GM12872 (cell line): ENCODE measurements at regions not wholly inside any gene's neighbourhood (a gene's known extent, or its start where the extent isn't known, plus 50 kb on each side); places are given as distances from the start of the nearest gene placed in this dataset.

Source experiments
- TF ChIP-seq, protein P1 (sequence below): IDR thresholded peaks from 3 replicates; pipeline ENCODE4 v1.5.1; 2011; ENCODE audit warnings: low read depth, mild to moderate bottlenecking, low read length, moderate library complexity; ENCODE audit not compliant: insufficient read depth

DNA sequence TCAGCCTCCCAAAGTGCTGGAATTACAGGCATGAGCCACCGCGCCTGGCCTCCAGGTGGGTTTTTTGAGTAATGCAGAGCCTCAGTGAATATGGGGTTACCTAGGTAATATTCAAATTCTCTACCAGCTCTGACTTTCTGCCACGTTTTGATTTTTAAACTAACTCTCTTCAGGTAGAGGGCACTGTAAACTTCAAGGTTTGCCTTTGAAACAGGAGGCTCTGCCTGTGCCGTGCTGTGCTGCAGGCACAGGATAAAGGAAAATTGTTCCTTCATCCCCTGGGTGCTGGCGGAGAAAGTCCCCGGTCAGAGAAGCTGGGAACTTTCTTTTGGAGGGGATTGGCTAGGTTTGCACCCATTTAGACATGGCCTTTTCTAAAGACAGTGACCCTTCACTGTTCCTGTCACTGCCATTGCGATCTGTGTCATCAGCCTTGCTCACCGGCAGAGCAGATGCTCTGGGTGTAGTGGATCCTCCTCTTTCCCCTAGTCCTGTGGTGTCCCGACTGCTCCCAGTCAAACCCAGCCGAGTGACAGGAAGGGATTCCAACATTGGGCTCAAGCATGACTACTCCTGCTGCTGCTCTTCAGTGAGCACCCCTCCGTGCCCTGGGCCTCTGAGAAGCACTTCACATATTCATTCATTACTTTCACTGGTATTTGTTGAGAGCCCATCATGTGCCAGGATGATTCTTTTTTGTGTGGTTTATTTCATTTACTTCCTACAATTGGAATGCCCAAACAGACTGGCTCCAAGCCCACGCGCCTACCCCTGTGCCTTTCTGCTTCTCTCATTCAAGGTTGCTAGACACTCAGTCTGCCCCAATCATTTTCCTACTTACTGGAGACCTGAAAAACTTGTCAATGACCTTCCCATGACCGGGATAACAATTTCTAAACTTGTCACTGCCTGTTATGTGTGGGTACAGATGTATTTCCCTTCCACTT is 103.6 kb downstream of the TMEM30B start:
- TF ChIP-seq, protein P1, sequence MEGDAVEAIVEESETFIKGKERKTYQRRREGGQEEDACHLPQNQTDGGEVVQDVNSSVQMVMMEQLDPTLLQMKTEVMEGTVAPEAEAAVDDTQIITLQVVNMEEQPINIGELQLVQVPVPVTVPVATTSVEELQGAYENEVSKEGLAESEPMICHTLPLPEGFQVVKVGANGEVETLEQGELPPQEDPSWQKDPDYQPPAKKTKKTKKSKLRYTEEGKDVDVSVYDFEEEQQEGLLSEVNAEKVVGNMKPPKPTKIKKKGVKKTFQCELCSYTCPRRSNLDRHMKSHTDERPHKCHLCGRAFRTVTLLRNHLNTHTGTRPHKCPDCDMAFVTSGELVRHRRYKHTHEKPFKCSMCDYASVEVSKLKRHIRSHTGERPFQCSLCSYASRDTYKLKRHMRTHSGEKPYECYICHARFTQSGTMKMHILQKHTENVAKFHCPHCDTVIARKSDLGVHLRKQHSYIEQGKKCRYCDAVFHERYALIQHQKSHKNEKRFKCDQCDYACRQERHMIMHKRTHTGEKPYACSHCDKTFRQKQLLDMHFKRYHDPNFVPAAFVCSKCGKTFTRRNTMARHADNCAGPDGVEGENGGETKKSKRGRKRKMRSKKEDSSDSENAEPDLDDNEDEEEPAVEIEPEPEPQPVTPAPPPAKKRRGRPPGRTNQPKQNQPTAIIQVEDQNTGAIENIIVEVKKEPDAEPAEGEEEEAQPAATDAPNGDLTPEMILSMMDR = no peak

DNA sequence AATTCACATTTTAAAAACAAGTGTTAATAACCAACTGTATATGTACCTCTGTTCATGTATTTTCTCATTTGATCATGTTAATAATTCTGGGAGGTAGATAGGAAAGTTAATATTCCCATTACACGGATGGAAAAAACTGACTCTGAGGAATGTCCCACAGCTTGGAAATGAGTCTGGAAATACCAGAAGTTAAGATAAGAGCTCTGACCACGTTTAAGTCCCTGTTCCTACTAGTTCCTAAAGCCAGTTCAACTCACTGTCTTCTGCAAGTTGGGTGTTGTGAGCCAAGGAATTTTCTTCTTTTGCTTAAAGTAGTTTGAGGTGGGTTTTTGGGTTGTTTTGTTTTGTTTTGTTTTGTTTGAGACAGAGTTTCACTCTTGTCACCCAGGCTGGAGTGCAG is 104.5 kb downstream of the TMEM30B start:
- TF ChIP-seq, protein P1 = no peak

DNA sequence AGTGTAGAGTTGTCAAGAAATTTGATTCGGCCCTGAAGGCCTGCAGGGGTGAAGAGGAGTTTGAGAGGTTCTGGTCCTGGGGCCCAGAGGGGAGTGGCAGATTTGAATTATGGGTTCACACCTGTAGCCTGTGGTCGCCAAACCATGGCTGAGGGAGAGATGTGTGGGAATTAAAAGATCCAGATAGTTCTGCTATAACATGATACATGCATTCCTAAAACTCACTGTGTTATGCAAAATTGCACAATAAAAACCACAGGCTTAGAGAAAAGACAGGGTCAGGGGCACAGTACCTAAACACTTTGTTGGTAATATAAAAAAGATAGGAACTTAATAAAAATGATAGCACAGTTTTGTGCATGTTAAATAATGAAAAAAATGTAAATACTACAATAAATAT is 106.2 kb downstream of the TMEM30B start:
- TF ChIP-seq, protein P1 = no peak

DNA sequence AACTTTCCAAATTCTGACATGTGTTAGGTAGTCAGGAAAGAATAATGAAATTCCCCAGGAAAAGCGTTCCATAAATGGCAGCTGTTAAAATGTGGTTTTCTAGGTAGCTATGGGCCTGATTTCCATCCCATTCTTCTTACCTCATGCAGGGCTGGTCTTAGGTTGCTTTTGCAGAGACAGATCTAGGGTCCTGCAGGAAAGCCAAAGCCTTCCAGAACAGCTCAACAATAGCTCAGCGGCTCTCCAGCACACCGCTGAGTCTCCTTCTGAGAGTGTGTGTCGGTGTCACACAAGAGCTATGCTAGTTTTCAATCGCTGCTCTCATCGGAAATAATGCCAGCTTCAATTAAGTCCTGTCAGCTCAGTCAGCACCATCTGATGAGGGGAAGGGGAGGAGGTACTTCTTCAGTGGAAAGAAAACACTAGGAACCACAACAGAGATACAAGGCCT is 106.7 kb downstream of the TMEM30B start:
- TF ChIP-seq, protein P1 = no peak

DNA sequence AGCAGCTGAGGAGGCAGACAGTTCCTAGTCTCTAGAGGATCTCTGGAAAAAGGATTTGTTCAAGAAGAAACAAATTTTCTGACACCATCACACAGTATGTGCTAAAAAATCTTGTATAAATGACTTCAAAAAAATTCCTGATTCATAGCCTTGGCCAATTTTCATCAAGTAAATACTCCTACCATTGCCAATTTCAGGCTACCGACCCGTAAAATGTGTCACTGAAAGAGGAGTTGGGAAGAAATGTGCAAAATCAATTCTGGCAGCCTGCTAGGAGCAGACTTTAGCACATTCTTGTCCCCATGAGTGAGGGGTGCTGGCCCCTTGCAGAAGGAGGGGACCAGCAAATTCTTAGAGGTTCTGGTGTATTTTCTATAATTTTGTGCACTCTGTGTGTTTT is 109.4 kb downstream of the TMEM30B start:
- TF ChIP-seq, protein P1 = no peak

DNA sequence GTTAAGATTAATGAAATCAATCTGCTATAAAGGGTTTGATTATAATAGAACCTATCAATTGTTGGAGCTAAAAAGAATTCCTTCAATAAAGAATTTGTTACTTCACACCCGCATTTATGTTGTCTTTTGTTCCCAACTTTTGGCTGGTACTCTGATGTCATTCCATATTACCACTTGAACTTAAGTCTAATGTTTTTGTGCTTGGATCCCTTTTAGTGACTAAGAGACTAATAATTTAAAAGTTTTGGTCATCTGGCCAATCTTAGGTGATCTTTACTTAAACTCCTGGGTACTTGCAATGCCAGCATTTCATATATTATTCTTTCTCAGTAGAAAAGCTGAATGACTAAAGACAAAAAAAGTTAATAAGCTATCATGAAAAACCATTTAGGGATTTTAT is 113.0 kb downstream of the TMEM30B start:
- TF ChIP-seq, protein P1 = no peak

DNA sequence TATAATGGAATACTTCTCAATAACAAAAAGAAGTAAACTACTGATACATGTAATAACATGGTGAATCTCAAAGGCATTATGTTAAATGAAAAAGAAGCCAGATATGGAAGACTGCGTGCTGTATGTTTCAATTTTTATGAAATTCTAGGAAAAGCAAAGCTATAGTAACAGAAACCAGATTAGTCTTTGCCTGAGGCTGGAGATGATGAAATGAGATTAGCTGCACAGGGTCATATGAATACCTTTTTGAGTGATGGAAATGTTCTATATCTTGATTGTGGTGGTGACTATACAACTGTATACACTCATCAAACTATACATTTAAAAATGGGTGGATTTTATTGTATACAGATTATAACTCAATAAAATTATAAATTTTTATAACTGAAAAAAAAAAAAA is 113.5 kb downstream of the TMEM30B start:
- TF ChIP-seq, protein P1 = no peak
